HEK293 (cell line): ENCODE measurements at regions not wholly inside any gene's neighbourhood (a gene's known extent, or its start where the extent isn't known, plus 50 kb on each side); places are given as distances from the start of the nearest gene placed in this dataset.

Source experiments
- ZBTB17 ChIP-seq: fragments of 450-650 bp; formaldehyde crosslinking; IDR thresholded peaks from 2 replicates; pipeline ENCODE4 v1.5.1; 2016; ENCODE audit warnings: missing biosample characterization, missing genetic modification characterization
- ZBTB20 ChIP-seq: fragments of 450-650 bp; formaldehyde crosslinking; IDR thresholded peaks from 2 replicates; pipeline ENCODE4 v1.5.1; 2016; ENCODE audit warnings: missing biosample characterization, missing genetic modification characterization
- ZBTB21 ChIP-seq: fragments of 450-650 bp; formaldehyde crosslinking; IDR thresholded peaks from 2 replicates; pipeline ENCODE4 v1.5.1; 2017; ENCODE audit warnings: missing biosample characterization, missing genetic modification characterization
- ZBTB48 ChIP-seq: fragments of 450-650 bp; formaldehyde crosslinking; IDR thresholded peaks from 2 replicates; pipeline ENCODE4 v1.5.1; 2016; ENCODE audit warnings: missing biosample characterization, missing genetic modification characterization
- ZBTB7A ChIP-seq: fragments of 450-650 bp; formaldehyde crosslinking; IDR thresholded peaks from 2 replicates; pipeline ENCODE4 v1.5.1; 2016; ENCODE audit warnings: low read depth, missing biosample characterization, missing genetic modification characterization
- ZNF239 ChIP-seq: fragments of 450-650 bp; formaldehyde crosslinking; IDR thresholded peaks from 2 replicates; pipeline ENCODE4 v1.5.1; 2016; ENCODE audit warnings: missing biosample characterization, missing genetic modification characterization
- ZNF561 ChIP-seq: fragments of 450-650 bp; IDR thresholded peaks from 2 replicates; pipeline ENCODE4 v1.5.1; 2018; ENCODE audit warnings: missing biosample characterization, missing genetic modification characterization, borderline replicate concordance
- ZXDB ChIP-seq: fragments of 450-650 bp; formaldehyde crosslinking; IDR thresholded peaks from 2 replicates; pipeline ENCODE4 v1.5.1; 2016; ENCODE audit warnings: missing biosample characterization, missing genetic modification characterization
- TF ChIP-seq, protein P1 (sequence below): fragments of 450-650 bp; formaldehyde crosslinking; IDR thresholded peaks from 2 replicates; pipeline ENCODE4 v1.5.1; 2016; ENCODE audit warnings: missing biosample characterization, missing genetic modification characterization
- TF ChIP-seq, protein P2 (sequence below): fragments of 450-650 bp; formaldehyde crosslinking; IDR thresholded peaks from 2 replicates; pipeline ENCODE4 v1.5.1; 2016; ENCODE audit warnings: missing biosample characterization, missing genetic modification characterization
- TF ChIP-seq, protein P3 (sequence below): fragments of 450-650 bp; formaldehyde crosslinking; IDR thresholded peaks from 2 replicates; pipeline ENCODE4; 2016; ENCODE audit warnings: missing biosample characterization, missing genetic modification characterization

DNA sequence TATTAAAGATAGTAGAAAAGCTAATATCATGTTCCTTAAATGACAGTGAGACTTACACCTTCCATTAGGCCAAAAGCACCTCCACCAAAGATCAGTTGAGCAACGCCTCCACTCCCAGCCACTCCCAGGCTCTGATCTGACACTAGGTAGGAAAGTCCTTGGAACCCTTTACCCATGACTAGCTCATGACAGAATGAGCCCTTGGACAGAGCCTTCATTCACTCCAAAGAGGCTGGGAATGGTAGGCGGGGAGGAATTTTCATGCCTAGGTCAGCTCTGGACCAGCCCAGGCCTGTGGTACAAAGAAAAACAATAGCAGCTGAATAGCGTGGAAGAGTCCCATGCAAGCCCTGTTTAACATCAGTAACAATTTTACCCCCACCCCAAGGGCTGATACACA, 493.7 kb downstream of the NR2F1-AS1 start:
- no peak for TF ChIP-seq ZXDB (tag by site-specific recombination)
- TF ChIP-seq, protein P1, sequence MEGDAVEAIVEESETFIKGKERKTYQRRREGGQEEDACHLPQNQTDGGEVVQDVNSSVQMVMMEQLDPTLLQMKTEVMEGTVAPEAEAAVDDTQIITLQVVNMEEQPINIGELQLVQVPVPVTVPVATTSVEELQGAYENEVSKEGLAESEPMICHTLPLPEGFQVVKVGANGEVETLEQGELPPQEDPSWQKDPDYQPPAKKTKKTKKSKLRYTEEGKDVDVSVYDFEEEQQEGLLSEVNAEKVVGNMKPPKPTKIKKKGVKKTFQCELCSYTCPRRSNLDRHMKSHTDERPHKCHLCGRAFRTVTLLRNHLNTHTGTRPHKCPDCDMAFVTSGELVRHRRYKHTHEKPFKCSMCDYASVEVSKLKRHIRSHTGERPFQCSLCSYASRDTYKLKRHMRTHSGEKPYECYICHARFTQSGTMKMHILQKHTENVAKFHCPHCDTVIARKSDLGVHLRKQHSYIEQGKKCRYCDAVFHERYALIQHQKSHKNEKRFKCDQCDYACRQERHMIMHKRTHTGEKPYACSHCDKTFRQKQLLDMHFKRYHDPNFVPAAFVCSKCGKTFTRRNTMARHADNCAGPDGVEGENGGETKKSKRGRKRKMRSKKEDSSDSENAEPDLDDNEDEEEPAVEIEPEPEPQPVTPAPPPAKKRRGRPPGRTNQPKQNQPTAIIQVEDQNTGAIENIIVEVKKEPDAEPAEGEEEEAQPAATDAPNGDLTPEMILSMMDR (tag by site-specific recombination) = no peak
- no peak for TF ChIP-seq ZBTB20 (tag by site-specific recombination)
- TF ChIP-seq, protein P2, sequence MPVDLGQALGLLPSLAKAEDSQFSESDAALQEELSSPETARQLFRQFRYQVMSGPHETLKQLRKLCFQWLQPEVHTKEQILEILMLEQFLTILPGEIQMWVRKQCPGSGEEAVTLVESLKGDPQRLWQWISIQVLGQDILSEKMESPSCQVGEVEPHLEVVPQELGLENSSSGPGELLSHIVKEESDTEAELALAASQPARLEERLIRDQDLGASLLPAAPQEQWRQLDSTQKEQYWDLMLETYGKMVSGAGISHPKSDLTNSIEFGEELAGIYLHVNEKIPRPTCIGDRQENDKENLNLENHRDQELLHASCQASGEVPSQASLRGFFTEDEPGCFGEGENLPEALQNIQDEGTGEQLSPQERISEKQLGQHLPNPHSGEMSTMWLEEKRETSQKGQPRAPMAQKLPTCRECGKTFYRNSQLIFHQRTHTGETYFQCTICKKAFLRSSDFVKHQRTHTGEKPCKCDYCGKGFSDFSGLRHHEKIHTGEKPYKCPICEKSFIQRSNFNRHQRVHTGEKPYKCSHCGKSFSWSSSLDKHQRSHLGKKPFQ (tag by site-specific recombination) = no peak
- TF ChIP-seq ZNF239 (tag by site-specific recombination) = no peak
- TF ChIP-seq ZNF561 (tag by site-specific recombination) = no peak
- no peak for TF ChIP-seq ZBTB7A (tag by site-specific recombination)
- no peak for TF ChIP-seq ZBTB17 (tag by site-specific recombination)
- TF ChIP-seq ZBTB48 (tag by site-specific recombination) = no peak
- TF ChIP-seq ZBTB21 = no peak
- TF ChIP-seq, protein P3, sequence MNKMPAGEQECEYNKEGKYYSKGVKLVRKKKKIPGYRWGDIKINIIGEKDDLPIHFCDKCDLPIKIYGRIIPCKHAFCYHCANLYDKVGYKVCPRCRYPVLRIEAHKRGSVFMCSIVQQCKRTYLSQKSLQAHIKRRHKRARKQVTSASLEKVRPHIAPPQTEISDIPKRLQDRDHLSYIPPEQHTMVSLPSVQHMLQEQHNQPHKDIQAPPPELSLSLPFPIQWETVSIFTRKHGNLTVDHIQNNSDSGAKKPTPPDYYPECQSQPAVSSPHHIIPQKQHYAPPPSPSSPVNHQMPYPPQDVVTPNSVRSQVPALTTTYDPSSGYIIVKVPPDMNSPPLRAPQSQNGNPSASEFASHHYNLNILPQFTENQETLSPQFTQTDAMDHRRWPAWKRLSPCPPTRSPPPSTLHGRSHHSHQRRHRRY (tag by site-specific recombination) = no peak
